B cell (primary cell): ENCODE measurements at regions not wholly inside any gene's neighbourhood (a gene's known extent, or its start where the extent isn't known, plus 50 kb on each side); places are given as distances from the start of the nearest gene placed in this dataset.

Source experiments
- CTCF ChIP-seq: fragments of 200-600 bp; IDR thresholded peaks from one replicate; pipeline ENCODE4 v1.8.0; 2022; ENCODE audit warnings: antibody characterized with exemption, mild to moderate bottlenecking
- EZH2 ChIP-seq: IDR thresholded peaks from 2 replicates; pipeline ENCODE4 v1.6.1; 2012; ENCODE audit warnings: borderline replicate concordance, low read depth, mild to moderate bottlenecking, moderate library complexity, low read length; ENCODE audit not compliant: insufficient read depth, poor library complexity, severe bottlenecking

GRCh38 chr5:135085133-135085935 lies 51.3 kb upstream of the PITX1 start:
- TF ChIP-seq CTCF (no peak), EZH2 (no peak)
